ENCODE measurements at regions not wholly inside any gene's neighbourhood (a gene's known extent, or its start where the extent isn't known, plus 50 kb on each side); places are given as distances from the start of the nearest gene placed in this dataset.

GRCh38 chr3:193774272-193774915 is 181.4 kb downstream of the OPA1 start (continued):
- TF ChIP-seq ZBTB33 (IDR thresholded peaks at IDR 0.05), result no peak
- TF ChIP-seq SP1 (IDR thresholded peaks at IDR 0.05), result no peak
- no peak for TF ChIP-seq CTCF (IDR thresholded peaks at IDR 0.05; ENCODE audit: low read depth, low read length, missing input control)

GRCh38 chr3:193774916-193775285 is 181.9 kb downstream of the OPA1 start:
- no peak for TF ChIP-seq SP1 (IDR thresholded peaks at IDR 0.05)
- no peak for TF ChIP-seq MAX (IDR thresholded peaks at IDR 0.05)
- no peak for TF ChIP-seq RAD21 (IDR thresholded peaks at IDR 0.05)
- no peak for TF ChIP-seq ZBTB33 (IDR thresholded peaks at IDR 0.05)
- no peak for TF ChIP-seq JUND (IDR thresholded peaks at IDR 0.05)
- TF ChIP-seq ATF3 (IDR thresholded peaks at IDR 0.05), result no peak
- TF ChIP-seq REST (IDR thresholded peaks at IDR 0.05), result no peak
- TF ChIP-seq FOXA2 (IDR thresholded peaks at IDR 0.05), result no peak
- no peak for TF ChIP-seq CTCF (IDR thresholded peaks at IDR 0.05; ENCODE audit: low read depth, low read length, missing input control)

More at GRCh38 chr3:193774916-193775285, 181.9 kb downstream of the OPA1 start:
- no peak for DNase-seq (ENCODE audit: low spot score)
- no peaks in the 10 kb centered on the region for H3K9me3 ChIP-seq (ENCODE audit: control insufficient read depth in 4 of 4, low read length in 3 of 4)
- H3K36me3 ChIP-seq (ENCODE audit: control insufficient read depth in 4 of 4, insufficient read depth in 3 of 4, low read depth in 1 of 4, low read length in 3 of 4), result no peaks in the 10 kb centered on the region
- no peak overlapping the region for H3K4me3 ChIP-seq (ENCODE audit: low read depth in 1 of 3, low read length in 3 of 3)
- H3K9ac ChIP-seq (ENCODE audit: low read depth in 1 of 2, low read length in 2 of 2), result no peak overlapping the region
- H3K27ac ChIP-seq (ENCODE audit: low read depth in 1 of 2, low read length in 2 of 2), result no peak overlapping the region
- H3K4me1 ChIP-seq (ENCODE audit: control insufficient read depth in 4 of 4, insufficient read depth in 4 of 4, low read length in 3 of 4), result peaks cover 0 to 3% (median 0%) of the 10 kb centered on the region in 4 donors
- WGBS, result 87% methylated on average over 6 of the region's 6 CpGs
- no peaks in the 10 kb centered on the region for H3K27me3 ChIP-seq (ENCODE audit: control insufficient read depth in 4 of 4, insufficient read depth in 4 of 4, low read length in 3 of 4)

Measured in liver (tissue), 8 donors.